Ishikawa (cell line): ENCODE measurements at regions not wholly inside any gene's neighbourhood (a gene's known extent, or its start where the extent isn't known, plus 50 kb on each side); places are given as distances from the start of the nearest gene placed in this dataset.

ENCODE experiments used
- USF1 ChIP-seq: IDR thresholded peaks from 2 replicates; pipeline ENCODE4 v1.6.1; 2012
- TF ChIP-seq, protein P1 (sequence below): IDR thresholded peaks from 2 replicates; pipeline ENCODE4 v1.6.1; 2012; ENCODE audit warnings: low read depth, mild to moderate bottlenecking

DNA sequence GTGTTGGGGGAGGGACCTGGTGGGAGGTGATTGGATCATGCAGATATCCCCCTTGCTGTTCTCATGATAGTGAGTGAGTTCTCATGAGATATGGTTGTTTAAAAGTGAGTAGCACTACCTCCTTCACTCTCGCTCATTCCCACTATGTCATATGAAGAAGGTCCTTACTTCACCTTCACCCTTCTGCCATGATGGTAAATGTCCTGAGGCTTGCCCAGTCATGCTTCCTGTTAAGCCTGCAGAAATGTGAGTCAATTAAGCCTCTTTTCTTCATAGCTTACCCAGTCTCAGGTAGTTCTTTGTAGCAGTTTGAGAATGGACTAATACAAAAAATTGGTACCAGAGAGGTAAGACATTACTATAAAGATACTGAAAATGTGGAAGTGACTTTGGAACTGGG is 425.9 kb downstream of the HTR1B start:
- TF ChIP-seq, protein P1, sequence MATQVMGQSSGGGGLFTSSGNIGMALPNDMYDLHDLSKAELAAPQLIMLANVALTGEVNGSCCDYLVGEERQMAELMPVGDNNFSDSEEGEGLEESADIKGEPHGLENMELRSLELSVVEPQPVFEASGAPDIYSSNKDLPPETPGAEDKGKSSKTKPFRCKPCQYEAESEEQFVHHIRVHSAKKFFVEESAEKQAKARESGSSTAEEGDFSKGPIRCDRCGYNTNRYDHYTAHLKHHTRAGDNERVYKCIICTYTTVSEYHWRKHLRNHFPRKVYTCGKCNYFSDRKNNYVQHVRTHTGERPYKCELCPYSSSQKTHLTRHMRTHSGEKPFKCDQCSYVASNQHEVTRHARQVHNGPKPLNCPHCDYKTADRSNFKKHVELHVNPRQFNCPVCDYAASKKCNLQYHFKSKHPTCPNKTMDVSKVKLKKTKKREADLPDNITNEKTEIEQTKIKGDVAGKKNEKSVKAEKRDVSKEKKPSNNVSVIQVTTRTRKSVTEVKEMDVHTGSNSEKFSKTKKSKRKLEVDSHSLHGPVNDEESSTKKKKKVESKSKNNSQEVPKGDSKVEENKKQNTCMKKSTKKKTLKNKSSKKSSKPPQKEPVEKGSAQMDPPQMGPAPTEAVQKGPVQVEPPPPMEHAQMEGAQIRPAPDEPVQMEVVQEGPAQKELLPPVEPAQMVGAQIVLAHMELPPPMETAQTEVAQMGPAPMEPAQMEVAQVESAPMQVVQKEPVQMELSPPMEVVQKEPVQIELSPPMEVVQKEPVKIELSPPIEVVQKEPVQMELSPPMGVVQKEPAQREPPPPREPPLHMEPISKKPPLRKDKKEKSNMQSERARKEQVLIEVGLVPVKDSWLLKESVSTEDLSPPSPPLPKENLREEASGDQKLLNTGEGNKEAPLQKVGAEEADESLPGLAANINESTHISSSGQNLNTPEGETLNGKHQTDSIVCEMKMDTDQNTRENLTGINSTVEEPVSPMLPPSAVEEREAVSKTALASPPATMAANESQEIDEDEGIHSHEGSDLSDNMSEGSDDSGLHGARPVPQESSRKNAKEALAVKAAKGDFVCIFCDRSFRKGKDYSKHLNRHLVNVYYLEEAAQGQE: no peak
- no peak for TF ChIP-seq USF1
